GM21576 (cell line): ENCODE measurements at regions not wholly inside any gene's neighbourhood (a gene's known extent, or its start where the extent isn't known, plus 50 kb on each side); places are given as distances from the start of the nearest gene placed in this dataset.

Experiments used
- ATAC-seq: cut with Tn5 transposase; IDR thresholded peaks from one replicate; pipeline ENCODE4 v1.9.1; 2021; ENCODE audit warnings: mild to moderate bottlenecking, moderate library complexity; ENCODE audit not compliant: unreplicated experiment

DNA sequence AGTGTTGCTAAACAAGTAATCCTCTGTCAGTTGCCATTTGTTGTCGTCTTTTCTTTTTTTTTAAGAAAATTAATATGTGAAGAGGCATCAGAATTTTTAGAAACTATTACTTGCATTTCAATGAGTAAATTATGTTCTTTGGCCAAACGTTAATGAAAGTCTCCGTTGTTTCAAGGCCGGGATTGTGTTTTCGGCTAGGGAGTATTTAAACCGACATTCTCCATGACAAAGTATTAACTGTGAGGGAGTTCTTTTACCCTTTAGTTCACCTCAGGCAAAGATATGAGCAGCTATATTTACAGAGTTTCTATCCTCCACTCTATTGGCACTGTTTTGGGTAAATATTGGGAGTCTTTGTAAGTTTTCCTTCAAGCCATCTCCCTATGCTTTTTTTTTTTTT is 668.9 kb downstream of the METTL15 start:
- no peak for ATAC-seq

DNA sequence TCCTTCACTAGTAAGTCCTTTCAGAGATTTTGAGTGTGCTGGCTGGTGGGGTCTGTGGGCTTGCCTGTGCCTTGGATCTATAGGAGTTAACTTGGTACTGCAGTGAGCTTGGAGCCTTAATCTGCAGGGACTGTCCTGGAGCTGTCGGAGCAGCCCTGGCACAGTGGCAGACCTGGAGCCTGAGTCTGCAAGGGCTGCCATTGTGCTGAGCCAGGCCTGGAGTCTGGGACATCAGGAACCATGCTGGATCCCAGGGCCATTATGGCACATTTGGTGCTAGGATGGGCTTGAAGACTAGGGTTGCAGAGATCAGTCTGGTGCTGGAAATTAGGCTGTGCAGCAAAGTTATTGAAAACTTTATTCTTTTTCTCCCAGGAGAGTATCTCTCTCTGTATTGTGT is 665.4 kb downstream of the METTL15 start:
- ATAC-seq, result no peak

DNA sequence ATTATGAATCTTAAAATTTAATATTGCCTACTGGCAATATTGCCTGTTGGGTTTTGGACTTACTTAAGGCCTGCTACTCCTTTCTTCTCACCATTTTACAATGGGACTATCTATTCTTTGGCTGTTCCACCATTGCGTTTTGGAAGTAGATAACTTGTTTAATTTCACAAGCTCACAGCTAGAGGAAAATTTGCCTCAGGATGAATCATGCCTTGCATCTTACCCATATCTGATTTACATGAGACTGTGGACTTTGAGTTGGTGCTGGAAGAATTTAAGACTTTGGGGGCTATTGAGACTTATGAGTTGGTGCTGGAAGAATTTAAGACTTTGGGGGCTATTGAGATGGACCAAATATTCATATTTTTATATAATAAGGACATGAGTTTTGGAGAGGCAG is 662.6 kb downstream of the METTL15 start:
- ATAC-seq, result no peak

DNA sequence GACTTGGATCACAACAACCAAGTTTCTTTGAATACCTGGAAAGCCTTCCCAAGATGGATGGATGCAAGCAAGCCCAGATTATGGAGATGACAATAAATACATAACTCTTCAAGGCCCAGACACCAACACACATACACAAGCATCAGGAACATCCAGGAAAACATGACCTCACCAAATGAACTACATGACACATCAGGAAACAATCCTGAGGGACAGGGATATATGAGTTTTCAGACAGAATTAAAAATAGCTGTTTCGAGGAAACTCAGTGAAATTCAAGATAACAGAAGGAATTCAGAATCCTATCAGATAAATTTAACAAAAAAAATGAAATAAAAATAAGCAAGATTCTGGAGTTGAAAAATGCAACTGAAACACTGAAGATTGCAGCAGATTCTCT is 659.4 kb downstream of the METTL15 start:
- no peak for ATAC-seq

DNA sequence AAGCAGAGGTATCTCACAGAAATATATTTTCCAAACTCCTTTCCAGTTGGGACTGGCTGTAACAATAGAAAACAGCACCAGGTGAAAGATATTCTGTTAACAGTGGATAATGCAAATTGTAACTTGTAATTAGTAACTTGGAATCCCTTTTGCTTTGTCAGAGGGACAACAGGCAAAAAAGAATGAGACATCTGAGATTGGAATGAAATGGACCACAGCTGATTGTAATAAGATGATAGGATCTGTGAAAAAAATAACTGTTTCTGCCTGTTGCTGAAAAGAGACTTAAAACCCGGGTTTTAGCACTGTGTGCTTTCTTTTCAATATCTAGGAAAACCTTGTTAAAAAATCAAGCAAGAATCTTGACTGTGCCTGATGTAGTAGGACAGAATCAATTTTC is 655.7 kb downstream of the METTL15 start:
- no peak for ATAC-seq

DNA sequence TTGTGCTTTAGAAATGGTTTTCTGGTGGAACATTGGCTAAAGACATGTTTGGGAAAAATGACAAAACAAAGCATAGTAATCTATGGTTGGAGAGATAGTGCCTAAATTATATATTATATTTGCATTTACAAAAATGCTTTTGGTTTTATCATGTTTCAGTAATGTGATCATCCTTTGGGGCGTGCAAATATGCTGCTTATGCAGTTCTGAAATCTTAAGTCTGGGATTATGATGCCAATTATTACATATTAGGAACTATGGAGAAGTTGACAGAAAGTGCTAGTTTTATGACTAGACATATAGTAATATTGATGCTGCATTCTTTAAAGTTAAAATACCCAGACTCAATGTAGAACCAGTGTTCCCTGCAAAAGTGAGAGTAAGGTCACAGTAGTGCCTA is 655.0 kb downstream of the METTL15 start:
- no peak for ATAC-seq

DNA sequence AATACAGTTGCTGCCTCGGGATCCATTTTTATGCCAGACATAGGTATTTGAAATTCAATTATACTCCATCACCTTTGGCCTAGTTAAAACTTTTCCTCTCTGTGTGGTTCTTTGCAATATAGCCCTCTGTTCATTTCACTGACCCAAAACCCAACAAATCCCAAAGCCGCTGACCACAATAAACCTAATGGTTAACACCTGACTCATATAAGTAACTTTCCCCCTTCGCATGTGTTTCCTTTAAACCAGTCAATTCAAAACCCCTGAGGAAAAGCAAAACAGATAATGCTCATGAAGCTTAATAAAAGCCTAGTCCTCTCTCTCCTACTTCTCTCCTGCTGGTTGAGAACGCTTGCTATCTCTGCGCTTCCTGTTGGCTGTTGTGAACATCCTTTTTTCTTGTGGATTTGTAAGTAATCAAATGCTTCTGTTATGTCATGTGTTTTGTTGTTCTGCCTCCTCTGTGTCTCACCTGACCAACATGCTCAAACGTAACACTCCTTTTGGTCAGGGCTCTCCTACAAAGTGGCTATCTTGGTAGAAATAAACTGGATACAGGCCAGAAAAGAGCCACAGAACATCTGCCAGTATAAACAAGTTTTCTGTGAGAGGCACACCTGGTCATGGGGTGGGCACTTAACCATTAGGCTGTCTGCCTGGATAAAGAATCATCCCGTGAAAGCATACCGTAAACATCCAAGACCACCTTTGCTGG is 652.6 kb downstream of the METTL15 start:
- no peak for ATAC-seq

DNA sequence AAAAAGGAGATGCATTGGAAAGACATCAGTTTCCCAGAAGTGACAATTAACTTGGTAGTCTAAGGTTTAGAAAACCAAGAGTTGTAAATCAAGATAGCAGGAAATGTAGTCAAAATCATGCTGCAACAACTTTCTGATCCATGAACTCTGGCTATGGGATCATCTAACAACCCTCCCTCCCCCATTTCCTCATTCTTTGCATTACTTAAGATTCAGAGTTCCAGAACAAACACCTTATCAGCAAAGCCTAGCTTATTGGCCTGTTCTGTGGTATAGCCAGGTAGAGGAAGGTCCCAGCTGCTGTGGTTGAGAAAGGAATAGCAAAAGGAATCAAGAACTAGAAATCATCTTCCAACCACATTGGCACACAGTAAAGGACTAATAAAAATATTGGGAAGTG is 651.1 kb downstream of the METTL15 start:
- ATAC-seq, result no peak

DNA sequence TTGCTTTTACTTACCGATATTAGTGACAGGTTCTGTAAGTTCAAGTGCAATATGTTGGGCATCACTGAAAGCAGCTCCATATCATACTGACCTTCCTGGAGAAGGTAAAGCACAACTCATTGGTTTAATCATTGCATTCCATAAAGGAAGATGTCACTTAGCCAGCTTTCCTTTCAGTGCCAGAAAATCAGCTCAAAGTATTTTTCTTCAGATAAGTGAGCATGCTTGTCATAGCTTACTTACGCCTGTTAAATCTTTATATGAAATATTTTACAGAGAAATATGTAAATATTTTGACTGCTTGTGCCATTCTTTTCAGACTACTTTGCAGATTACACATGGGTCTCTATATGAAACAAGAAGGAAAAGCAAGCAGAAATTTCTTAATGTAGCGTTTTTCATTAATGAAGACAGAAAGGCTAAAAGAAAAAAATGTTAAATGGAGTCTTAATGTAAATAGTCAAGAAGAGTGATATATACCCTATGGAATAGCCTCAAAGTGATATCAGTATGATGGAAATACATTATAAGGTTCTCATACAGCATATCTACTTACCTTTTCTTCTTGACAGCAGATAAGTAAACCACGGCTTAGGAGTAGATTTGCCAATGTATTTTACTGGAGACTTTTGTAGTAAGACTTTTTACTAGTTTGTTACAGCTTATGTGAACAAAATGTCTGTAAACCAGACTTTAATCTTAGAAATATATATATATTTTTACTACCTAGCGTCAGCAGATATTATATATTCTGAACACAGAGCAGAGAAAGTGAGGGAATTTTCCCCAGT is 649.7 kb downstream of the METTL15 start:
- ATAC-seq, result no peak

DNA sequence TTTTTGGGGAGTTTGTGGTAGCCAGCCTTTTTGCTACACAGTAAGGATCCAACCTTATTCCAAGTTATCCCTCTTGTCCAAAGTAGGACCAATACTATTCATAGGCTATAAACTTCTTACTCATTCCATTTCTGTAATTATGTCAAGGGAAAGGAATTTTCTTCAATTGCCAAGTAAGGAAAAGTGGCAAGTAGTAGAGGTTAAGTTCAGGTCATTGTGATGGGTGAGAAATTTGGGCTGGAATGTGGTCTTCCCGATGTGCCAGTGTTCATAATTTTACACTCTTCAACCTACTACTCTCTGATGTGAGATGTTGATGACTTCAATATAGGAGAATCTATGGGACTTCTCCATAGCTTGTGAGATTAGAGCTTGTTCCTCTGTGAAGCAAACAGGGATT is 648.8 kb downstream of the METTL15 start:
- ATAC-seq, result no peak

DNA sequence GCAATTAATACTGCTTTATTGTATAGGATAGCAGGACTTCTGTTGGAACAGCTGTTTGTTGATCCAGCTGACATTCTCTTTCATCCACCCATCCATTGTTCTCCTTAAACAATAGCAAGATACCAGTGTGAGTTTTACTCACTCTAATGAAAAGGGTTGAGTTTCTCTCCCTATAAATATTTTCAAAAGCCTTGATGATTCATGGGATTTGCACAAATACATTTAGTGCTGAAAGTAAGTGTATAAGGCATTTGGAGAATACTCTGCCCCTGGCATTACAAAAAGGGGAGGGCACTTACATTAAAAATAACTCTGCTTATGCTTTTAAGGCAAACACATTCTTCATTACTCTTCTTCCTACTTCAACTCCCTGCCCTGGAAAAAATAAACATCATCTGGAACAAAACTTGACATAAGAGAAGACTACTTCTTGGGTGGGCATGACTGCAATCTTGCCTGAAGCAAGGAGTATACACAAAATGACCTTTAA is 634.9 kb downstream of the METTL15 start:
- no peak for ATAC-seq

DNA sequence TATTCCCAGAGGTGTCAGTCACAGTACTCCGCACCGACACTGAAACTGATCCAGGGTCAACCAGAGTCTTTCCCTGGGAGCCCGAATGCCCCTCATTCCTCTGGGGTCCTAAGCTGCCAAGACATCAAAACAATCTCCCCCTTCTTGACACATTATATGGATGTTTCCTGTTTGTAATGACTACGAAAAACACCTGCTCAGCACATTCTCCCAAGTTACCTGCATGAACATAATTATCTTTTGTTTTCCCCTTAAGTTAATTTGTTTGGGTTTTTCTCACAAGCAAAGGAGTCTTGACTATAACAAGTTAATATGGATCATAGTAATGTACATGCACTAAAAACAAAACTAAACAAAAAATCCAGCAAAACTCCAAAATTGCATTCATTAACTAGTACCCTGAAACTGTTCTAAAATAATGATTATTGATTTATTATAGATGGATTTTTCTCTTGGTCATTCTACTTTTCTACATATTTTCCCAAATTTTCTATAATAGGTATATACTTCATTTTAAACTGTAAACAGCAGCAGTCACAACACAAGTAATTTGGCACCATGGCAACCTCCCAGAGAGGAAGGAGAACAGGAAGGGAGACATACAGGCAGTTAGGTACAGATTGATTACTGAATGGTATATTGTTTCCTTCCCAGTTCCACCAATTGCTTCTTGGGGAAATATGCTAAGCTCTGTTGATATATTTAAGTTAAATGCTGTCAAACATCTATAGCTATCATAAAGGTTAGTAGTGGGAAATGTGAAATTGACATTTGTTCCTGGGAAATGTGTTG is 631.5 kb downstream of the METTL15 start:
- ATAC-seq, result no peak

DNA sequence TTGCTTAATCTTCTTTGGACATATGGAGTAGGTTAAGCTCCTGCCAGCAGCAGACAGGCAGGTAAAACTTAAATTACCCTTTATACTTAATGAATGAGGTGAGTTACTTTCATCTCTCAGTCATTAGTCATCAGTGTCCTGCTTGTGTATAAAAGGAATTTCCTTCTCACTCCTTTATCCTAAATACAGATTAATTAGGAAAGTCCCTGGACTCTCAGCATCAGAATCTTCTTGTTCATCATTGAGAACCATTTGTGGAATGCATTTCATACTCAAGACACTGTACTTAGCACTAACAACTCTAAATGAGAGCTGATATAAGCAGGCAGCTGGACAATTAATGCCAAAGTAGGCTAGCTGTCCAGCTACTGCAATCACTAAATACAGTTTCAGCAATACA is 630.4 kb downstream of the METTL15 start:
- no peak for ATAC-seq

DNA sequence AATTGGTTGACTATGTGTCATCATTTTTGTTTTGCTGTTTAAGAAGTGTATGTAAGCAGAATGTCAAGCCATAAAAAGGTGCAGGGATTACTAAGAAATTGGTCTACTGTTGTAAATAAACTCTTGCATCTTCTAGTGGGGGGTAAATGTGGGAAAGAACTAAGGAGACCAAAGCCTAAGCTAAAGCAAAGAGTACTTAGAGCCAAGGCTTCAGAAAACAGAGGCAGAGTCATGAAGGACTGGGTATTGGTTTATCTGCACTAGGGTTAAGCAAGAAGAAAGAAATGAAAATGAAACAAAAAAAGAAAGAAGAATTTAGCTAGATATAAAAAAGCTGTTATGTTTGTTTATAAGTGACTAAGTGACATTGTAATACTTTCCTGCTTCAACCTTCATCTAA is 628.1 kb downstream of the METTL15 start:
- no peak for ATAC-seq

DNA sequence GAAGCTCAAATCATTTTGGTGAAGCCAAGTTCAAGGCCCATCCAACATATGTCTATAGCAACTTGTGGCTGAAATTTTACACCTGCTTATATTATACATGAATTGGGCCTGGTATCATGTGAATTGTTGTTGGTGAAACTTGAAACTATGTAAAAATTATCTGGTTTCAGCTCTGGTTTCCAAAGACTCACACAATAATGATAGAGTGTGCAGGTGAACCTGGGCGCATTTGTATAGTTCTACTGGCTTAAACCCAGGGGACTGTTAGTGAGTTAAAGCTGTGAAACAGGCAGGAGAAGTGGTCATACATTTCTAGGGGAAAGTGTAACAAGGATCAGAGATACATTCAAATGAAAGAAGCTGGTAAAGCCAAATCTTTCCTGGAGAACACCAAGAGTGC is 627.3 kb downstream of the METTL15 start:
- no peak for ATAC-seq

DNA sequence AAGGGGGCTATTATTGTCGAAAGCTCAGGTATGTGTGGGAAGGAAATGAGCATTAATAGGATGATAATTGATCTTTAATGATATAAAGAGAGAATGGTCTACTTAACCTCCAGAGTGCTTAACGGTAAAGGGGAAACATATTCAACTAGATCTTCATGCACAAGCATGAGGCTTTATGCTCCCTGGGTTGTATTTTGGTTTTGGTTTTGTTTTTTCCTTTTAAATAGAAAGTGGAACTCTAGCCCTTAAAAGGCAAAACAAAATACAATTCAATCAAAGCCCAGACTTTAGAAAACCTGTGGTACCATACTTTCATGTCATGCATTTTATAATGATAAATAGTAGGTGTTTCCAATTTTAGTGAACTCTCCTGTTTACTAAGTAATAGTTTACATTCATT is 622.7 kb downstream of the METTL15 start:
- ATAC-seq, result no peak

DNA sequence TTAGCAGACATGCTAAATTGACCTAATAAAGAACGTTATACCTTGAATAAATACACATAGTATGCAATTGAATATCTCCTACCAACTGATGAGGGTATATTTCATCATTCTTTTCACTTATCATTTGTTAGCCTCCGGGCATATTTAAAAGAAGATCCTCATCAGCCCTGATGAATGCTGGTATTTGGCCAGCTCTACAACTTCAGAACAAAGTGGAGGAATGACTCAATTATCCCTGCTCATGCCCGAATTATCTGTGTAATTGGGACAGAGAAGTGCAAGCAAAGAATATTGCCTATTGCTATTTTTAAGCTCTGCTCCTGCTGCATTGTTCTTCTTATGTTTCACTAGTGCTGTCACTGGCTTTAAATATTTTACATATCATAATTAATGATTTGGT is 622.1 kb downstream of the METTL15 start:
- no peak for ATAC-seq

DNA sequence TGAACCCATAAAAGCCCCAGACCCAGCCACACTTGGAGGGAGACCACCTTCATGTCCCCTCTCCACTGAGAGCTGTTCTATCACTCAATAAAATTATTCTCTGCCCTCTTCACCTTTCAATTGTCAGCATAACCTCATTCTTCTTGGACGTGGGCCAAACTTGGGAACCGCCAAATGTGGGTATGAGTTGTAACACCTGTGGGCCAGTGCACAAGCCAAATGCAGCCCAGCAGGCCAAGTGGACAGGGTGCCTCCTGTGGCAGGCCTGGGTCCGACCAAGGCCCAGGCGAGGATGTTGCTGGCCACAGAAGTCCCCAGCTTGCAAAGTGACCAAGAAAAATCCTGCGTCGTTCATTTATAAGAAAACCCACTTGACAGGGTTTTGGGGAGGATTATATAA is 621.2 kb downstream of the METTL15 start:
- no peak for ATAC-seq

DNA sequence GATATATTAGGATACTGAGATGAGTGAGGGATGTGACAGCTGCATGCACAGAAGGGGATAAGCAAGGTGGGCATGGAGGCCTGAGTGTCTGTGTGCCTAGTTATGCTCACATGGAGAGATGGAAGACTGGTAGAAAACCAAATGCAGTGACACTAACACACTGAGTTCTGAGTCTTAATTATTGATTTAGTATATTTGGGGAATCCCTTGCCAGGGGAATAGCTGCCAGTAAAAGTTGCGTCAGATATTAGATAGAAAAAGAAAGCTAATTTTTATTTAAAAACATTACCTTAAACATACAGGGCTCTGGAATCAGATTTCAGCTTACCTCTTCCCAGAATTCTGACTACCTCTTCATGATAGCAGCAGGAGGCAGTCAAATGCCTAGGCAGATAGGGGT is 620.5 kb downstream of the METTL15 start:
- ATAC-seq, result no peak

DNA sequence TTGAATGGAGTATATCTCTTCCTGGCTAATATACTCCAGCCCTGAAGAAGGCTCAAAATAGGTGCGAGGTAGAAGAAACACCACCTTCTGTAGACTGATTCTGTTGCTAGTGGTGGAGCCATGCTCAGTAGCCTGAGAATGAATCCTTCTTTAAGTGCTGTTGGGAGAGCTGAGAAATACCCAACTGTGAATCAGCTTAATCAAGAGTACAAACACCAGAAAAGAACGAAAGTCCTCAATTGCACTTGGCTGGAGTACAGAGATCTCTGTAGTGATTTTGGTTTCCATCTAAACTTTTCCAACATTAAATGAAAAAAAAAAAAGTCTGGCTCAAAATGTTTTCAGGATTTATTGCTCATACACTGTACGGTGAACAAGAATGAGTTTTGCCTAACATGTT is 619.1 kb downstream of the METTL15 start:
- ATAC-seq, result no peak

DNA sequence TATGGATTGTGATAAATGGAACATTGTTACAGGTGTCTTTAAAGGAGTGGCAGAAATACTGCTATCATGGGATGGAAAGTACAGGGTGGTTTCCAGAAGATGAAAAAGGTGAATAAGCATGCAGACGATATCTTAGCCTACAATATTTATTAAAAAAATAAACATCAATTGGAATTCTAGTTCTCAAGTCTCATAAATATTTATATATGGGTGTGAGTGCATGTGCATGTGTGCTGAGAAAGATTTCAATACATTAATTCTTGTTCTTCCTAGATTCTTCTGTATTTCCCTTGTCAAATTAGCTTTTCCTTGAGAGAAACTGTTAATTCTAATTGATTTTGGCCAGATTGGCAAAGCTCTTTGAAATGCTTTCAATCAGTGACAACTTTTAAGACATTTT is 618.2 kb downstream of the METTL15 start:
- ATAC-seq, result no peak

DNA sequence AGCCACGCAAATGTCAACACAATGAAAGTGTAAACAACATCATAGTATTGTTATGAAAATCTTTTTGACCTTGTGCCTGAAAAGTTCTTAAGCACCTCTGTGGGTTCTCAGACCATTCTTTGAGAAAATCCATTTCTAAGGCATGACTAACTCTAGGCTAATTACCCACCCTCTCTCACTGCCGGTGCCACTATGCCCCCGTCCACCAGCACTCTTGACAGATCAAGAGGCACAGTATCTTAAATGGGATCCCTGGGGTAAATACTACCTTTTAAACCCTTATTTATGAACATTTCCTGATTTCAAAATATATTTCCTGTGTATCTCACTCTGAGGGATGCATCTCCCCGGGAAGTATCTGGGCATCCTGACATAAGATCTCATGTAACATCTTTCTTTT is 607.5 kb downstream of the METTL15 start:
- no peak for ATAC-seq
